GM12891 (cell line): ENCODE measurements at regions not wholly inside any gene's neighbourhood (a gene's known extent, or its start where the extent isn't known, plus 50 kb on each side); places are given as distances from the start of the nearest gene placed in this dataset.

ENCODE experiments used
- POLR2A ChIP-seq: IDR thresholded peaks from 2 replicates; pipeline ENCODE4 v1.6.1; 2011; ENCODE audit warnings: low read depth, low read length, control low read depth
- POLR2AphosphoS5 ChIP-seq: IDR thresholded peaks from 2 replicates; pipeline ENCODE4 v1.6.1; 2011; ENCODE audit warnings: low read depth, low read length, control low read depth

DNA sequence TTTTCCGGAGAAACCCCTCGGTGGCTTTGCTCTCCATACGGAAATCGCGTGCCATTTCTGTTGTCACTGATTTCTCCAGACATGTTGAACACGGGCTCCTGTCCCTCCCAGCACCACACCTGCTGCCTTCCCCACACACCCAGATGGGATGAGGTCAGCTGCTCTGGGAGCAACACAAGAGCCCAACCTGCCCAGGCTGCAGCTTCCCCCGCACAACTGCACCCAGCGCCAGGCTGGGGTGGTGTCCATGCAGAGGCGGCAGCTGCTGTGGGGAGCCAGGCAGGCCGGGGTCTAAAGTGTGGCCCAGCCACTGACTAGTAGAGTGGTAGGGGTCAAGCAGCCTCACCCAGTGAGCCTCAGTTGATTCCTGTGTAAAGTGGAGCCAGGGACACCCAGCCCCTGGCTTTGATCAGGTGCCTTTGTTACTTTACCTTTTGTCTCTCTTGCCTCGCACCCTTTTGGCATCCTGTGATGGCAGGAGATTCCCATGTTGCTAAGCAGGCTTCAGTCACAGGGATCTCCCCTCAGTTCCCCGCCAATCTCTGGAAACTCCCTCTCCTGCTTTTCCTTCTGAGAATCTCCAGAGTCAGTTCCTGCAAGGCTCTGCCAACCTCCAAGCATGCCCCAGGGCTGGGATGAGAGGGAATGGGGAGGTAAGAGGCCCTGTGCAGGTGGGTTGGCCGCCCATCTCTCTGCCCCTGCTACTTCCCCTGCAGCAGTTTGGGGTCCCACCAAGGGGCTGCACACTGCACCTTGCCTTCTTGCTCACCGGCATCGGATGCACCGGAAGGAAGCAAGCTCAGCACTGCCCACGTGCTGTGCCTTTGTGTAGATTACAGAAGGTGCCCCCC lies 91.8 kb upstream of the ALDH1A3 start:
- TF ChIP-seq POLR2A = no peak
- no peak for TF ChIP-seq POLR2AphosphoS5
